NCI-H1417 treated with DMSO at 0.1 percent for 48 hours (cell line): ENCODE measurements at regions not wholly inside any gene's neighbourhood (a gene's known extent, or its start where the extent isn't known, plus 50 kb on each side); places are given as distances from the start of the nearest gene placed in this dataset.
"Not testable (repeated sequence)": the region's sequence is repeated elsewhere in the genome, so short reads cannot be mapped to it uniquely, and the experiment has no call there.

Experiments used
- DNase-seq: peaks from one replicate; lab custom pipeline; 2025; lab: John Stamatoyannopoulos, UW

DNA sequence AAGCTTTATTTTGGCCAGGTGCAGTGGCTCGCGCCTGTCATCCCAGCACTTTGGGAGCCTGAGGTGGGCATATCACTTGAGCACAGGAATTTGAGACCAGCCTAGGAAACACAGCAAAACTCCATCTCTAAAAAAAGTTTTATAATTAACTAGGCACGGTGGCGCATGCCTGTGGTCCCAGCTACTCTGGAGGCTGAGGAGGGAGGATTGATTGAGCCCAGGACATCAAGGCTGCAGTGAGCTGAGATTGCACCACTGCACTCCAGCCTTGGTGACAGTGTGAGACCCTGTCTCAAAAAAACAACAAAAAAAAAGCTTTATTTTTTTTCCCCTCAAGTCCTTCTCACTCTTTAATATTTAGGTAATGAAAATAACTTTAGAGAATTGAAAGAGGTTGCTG lies 100.8 kb upstream of the CMC1 start:
- DNase-seq: no peak

DNA sequence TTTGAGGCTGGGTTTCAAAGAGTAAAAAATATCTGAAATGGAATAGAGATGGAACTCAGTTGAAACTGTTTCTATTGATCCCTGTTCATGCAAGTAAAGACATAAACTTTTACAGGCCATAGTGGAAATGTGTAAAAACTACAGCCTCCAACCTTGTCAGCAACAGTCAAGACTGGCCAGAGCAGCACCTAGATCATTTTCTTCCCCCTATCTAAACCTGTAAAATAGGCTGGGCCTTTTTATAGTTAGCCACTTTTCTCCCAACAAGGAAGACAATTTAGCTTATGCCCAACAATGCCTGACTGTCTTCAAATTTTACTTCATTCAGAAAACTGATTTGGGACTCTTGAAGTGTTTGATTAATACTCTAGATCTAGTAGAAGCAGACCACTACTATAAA lies 91.5 kb upstream of the CMC1 start:
- no peak for DNase-seq

- DNase-seq: no peak
Measured at GRCh38 chr3:28150465-28151206, 90.8 kb upstream of the CMC1 start.

GRCh38 chr3:28151207-28151550 lies 90.2 kb upstream of the CMC1 start:
- DNase-seq: no peak

DNA sequence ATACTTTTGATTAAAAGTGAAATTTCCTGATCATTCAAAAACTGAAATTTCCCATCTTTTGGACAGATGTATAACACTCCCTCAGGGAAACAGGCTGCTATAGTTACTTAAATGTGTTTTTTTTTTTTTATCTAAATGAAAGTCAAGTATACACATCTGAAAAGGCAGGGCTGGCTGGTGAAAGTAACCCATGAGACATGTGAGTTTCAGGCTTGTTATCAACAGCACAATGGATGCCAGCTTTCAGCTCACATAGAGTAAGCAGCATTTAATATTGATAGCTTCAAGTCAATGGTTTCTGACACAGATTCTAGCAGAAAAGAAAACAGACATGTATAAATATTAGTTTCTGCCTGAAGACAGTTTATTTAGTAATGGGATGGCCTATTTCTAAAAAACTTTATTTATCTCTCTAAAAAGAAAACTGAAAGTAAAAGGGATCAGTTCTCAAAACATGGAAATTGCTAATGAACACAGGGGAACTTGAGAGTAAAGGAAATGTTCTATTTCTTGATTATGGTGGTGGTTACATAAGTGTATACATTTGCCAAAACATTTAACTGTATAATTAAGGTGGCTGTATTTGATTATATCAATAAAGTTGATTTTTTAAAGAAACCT lies 89.7 kb upstream of the CMC1 start:
- no peak for DNase-seq

GRCh38 chr3:28155631-28156030 lies 85.8 kb upstream of the CMC1 start:
- DNase-seq: no peak

- not testable (repeated sequence) for DNase-seq
Measured at GRCh38 chr3:28156599-28156998, 84.8 kb upstream of the CMC1 start.

GRCh38 chr3:28171962-28172361 lies 69.5 kb upstream of the CMC1 start:
- DNase-seq: no peak

DNA sequence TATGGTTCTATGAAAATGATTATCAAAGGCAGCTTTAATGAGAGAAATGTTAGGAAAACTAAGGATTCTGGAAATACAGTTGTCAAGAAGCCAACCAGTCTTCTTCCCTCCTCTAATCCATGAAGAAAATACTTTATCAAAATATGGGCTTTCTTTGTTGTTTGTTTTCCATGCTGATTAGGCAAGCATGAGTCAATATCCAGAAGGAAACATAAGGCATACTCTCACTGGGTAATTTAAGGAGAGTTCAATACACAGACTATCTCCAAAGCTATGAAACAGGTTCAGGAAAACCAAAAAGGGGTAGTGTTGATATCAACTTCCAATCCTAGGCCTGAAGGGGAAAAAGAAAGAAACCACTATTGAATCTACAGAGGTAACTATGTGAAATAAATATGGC lies 68.7 kb upstream of the CMC1 start:
- no peak for DNase-seq

GRCh38 chr3:28173836-28174235 lies 67.6 kb upstream of the CMC1 start:
- no peak for DNase-seq

DNA sequence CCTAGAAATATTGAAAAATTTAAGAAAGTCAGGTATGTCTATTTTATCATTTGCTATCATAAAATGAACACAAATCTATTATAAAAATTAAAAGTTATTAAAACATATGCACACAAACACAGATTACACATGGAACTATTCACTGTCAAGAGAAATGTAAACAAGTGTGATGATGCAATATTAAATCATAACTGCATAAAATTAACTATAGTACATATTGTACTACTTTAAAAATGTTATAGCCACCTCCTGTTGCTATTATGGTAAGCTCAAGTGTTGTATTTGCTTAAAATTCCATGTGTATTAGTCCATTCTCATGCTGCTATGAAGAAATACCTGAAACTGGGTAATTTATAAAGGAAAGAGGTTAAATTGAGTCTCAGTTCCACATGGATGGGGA lies 54.7 kb upstream of the CMC1 start:
- DNase-seq: no peak

GRCh38 chr3:28188686-28189085 lies 52.7 kb upstream of the CMC1 start:
- no peak for DNase-seq

DNA sequence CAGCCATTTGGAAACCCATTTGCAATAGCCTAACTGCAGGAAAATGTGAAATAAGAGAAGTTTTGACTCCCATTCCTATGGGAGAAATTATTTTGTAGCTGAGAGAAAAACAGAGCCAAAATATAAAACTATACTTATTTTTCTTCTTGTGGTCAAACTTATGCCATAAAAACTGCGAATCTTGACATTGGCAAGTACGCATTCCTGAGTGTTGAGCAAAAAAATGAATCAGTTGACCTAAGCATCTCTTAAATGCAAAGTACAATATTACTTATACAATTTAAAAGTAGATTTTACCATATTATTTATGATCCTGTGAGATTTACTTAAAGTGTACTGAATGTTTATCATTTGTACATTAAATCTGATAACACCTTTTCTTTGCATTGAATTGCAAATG lies 50.1 kb upstream of the CMC1 start:
- DNase-seq: no peak
